H9 (cell line): ENCODE measurements at regions not wholly inside any gene's neighbourhood (a gene's known extent, or its start where the extent isn't known, plus 50 kb on each side); places are given as distances from the start of the nearest gene placed in this dataset.

ENCODE experiments used
- DNase-seq: peaks from one replicate; pipeline ENCODE4 v3.0.0-alpha.2; 2017
- H2AFZ ChIP-seq: one replicate; pipeline ENCODE4 v1.6.1; 2013; ENCODE audit warnings: mild to moderate bottlenecking, low read length, control low read depth, moderate library complexity
- H2AK5ac ChIP-seq: 2 replicates; pipeline ENCODE4 v1.6.1; 2013; ENCODE audit warnings: low read length, control low read depth, mixed read lengths; ENCODE audit not compliant: insufficient read length
- H2BK120ac ChIP-seq: one replicate; pipeline ENCODE4 v1.6.1; 2013; ENCODE audit warnings: low read depth, mild to moderate bottlenecking, low read length, control low read depth, inconsistent platforms; ENCODE audit not compliant: poor library complexity, severe bottlenecking
- H2BK12ac ChIP-seq: 2 replicates; pipeline ENCODE4 v1.6.1; 2013; ENCODE audit warnings: low read length, control low read depth, mixed read lengths, low read depth; ENCODE audit not compliant: insufficient read length
- H2BK15ac ChIP-seq: 2 replicates; pipeline ENCODE4 v1.6.1; 2013; ENCODE audit warnings: low read depth, low read length, control low read depth
- H2BK20ac ChIP-seq: one replicate; pipeline ENCODE4 v1.6.1; 2013; ENCODE audit warnings: low read depth, mild to moderate bottlenecking, low read length, control low read depth, inconsistent platforms; ENCODE audit not compliant: poor library complexity, severe bottlenecking
- H2BK5ac ChIP-seq: 2 replicates; pipeline ENCODE4 v1.6.1; 2013; ENCODE audit warnings: low read length, control low read depth, mixed read lengths; ENCODE audit not compliant: insufficient read length
- H3K14ac ChIP-seq: 2 replicates; pipeline ENCODE4 v1.6.1; 2013; ENCODE audit warnings: low read length, control low read depth; ENCODE audit not compliant: insufficient read depth
- H3K18ac ChIP-seq: 2 replicates; pipeline ENCODE4 v1.6.1; 2013; ENCODE audit warnings: low read depth, mild to moderate bottlenecking, mixed read lengths, low read length, control low read depth; ENCODE audit not compliant: insufficient read length
- H3K23ac ChIP-seq: 2 replicates; pipeline ENCODE4 v1.6.1; 2013; ENCODE audit warnings: low read length, control low read depth, mixed read lengths, low read depth; ENCODE audit not compliant: insufficient read length
- H3K23me2 ChIP-seq: 2 replicates; pipeline ENCODE4 v1.6.1; 2013; ENCODE audit warnings: low read depth, mild to moderate bottlenecking, mixed read lengths, low read length, control low read depth; ENCODE audit not compliant: insufficient read length, poor library complexity, severe bottlenecking
- H3K27ac ChIP-seq: 2 replicates; pipeline ENCODE4 v1.5.1; 2013; ENCODE audit warnings: low read length, control low read depth, mixed read lengths, low read depth; ENCODE audit not compliant: insufficient read length
- H3K27me3 ChIP-seq: 2 replicates; pipeline ENCODE4 v1.6.1; 2013; ENCODE audit warnings: low read length, control low read depth, inconsistent platforms; ENCODE audit not compliant: insufficient read depth
- H3K4ac ChIP-seq: 2 replicates; pipeline ENCODE4 v1.6.1; 2013; ENCODE audit warnings: low read depth, mild to moderate bottlenecking, control low read depth, inconsistent platforms, low read length, moderate library complexity
- H3K4me1 ChIP-seq: 2 replicates; pipeline ENCODE4 v1.6.1; 2013; ENCODE audit warnings: low read length, control low read depth, inconsistent platforms; ENCODE audit not compliant: insufficient read depth
- H3K4me2 ChIP-seq: 2 replicates; pipeline ENCODE4 v1.6.1; 2013; ENCODE audit warnings: low read length, control low read depth, mixed read lengths; ENCODE audit not compliant: insufficient read length, insufficient read depth
- H3K56ac ChIP-seq: 2 replicates; pipeline ENCODE4 v1.6.1; 2013; ENCODE audit warnings: low read depth, mild to moderate bottlenecking, mixed read lengths, low read length, control low read depth; ENCODE audit not compliant: insufficient read length
- H3K79me1 ChIP-seq: 2 replicates; pipeline ENCODE4 v1.6.1; 2013; ENCODE audit warnings: low read depth, mild to moderate bottlenecking, moderate library complexity, low read length, control low read depth, inconsistent platforms; ENCODE audit not compliant: insufficient read depth, poor library complexity, severe bottlenecking
- H3K79me2 ChIP-seq: 2 replicates; pipeline ENCODE4 v1.6.1; 2013; ENCODE audit warnings: low read length, control low read depth, inconsistent platforms; ENCODE audit not compliant: insufficient read depth
- H3K9ac ChIP-seq: 2 replicates; pipeline ENCODE4 v1.6.1; 2013; ENCODE audit warnings: low read length, control low read depth, mixed read lengths; ENCODE audit not compliant: insufficient read length; ENCODE audit errors: extremely low read depth
- H3K9me3 ChIP-seq: one replicate; pipeline ENCODE4 v1.6.1; 2013; ENCODE audit warnings: low read depth, low read length, inconsistent platforms; ENCODE audit not compliant: control insufficient read depth
- H3T11ph ChIP-seq: one replicate; pipeline ENCODE4 v1.6.1; 2013; ENCODE audit warnings: mild to moderate bottlenecking, low read length, control low read depth, inconsistent platforms
- H4K20me1 ChIP-seq: one replicate; pipeline ENCODE4 v1.6.1; 2013; ENCODE audit not compliant: control insufficient read depth, insufficient read length, insufficient read depth
- H4K5ac ChIP-seq: 2 replicates; pipeline ENCODE4 v1.6.1; 2013; ENCODE audit warnings: low read depth, mild to moderate bottlenecking, mixed read lengths, low read length, control low read depth; ENCODE audit not compliant: insufficient read length
- H4K8ac ChIP-seq: replicated peaks from 2 replicates; pipeline ENCODE4 v1.6.1; 2013; ENCODE audit warnings: low read length, control low read depth, mixed read lengths, low read depth; ENCODE audit not compliant: insufficient read length
- H4K91ac ChIP-seq: 2 replicates; pipeline ENCODE4 v1.6.1; 2013; ENCODE audit warnings: low read depth, mild to moderate bottlenecking, moderate library complexity, mixed read lengths, low read length, control low read depth; ENCODE audit not compliant: insufficient read length
- H3K27ac Mint-ChIP-seq, 3 experiments: 2 replicates in 2 of 3; 3 replicates in 1 of 3; pipeline ENCODE4 v1.8.0; 2020 to 2021; ENCODE audit warnings: mixed read lengths in 3 of 3, mild to moderate bottlenecking in 1 of 3, moderate library complexity in 1 of 3
- H3K27me3 Mint-ChIP-seq: 2 replicates; pipeline ENCODE4 v1.8.0; 2021; ENCODE audit warnings: low read depth, mild to moderate bottlenecking, moderate library complexity, mixed read lengths
- H3K36me3 Mint-ChIP-seq, 3 experiments: 2 replicates in 2 of 3; 3 replicates in 1 of 3; pipeline ENCODE4 v1.8.0; 2020 to 2021; ENCODE audit warnings: low read depth in 3 of 3, mixed read lengths in 3 of 3; ENCODE audit not compliant: insufficient read depth in 1 of 3
- H3K4me1 Mint-ChIP-seq, 2 experiments: 2 replicates each; pipeline ENCODE4 v1.8.0; 2020; ENCODE audit warnings: mixed read lengths in 2 of 2
- H3K4me3 Mint-ChIP-seq, 2 experiments: 2 replicates in 1 of 2; 3 replicates in 1 of 2; pipeline ENCODE4 v1.8.0; 2020 to 2021; ENCODE audit warnings: mild to moderate bottlenecking in 2 of 2, mixed read lengths in 2 of 2, moderate library complexity in 1 of 2
- H3K9me3 Mint-ChIP-seq, 2 experiments: 2 replicates in 1 of 2; 3 replicates in 1 of 2; pipeline ENCODE4 v1.8.0; 2020; ENCODE audit warnings: mild to moderate bottlenecking in 2 of 2, mixed read lengths in 2 of 2, moderate library complexity in 1 of 2
- CTCF ChIP-seq: fragments of 200-600 bp; sonication (generic); conservative IDR thresholded peaks from 3 replicates; pipeline ENCODE4 v1.8.0; 2021; ENCODE audit warnings: antibody characterized with exemption, mild to moderate bottlenecking
- WGBS: extraction: QIAGEN DNeasy Blood & Tissue Kit; methylation state at CpG from one replicate; pipeline ENCODE4 v1.1.7; 2013; ENCODE audit warnings: missing lambda C conversion rate, low lambda C conversion rate, mixed read lengths; ENCODE audit not compliant: insufficient read length; ENCODE audit errors: extremely low coverage; 5-methylcytosine and 5-hydroxymethylcytosine counted together

DNA sequence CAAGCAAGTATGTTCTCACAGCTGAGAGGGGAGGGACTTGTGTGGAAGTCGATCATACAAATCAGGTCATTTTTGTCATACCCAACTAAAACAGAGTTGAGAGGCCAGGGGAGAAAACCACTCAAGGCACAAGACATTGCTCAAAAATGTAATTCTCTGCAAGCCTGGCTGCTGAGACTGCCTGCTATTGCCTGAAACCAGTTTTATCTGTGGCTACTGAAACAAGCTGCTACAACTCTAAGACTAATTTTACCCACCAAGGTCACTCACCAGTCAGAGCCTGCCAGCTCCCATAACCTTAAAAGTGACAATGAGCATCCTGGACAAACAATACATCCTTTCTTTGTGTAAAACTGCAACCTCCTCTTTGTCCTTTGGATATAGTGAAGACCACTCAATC lies 54.1 kb upstream of the CST7 start:
- H3K14ac ChIP-seq: no peak overlapping the region
- no peak overlapping the region for H2AK5ac ChIP-seq
- H3K27ac Mint-ChIP-seq: no peak overlapping the region
- DNase-seq: no peak
- no peak overlapping the region for H2BK120ac ChIP-seq
- no peak overlapping the region for H2BK20ac ChIP-seq
- no peak overlapping the region for H4K8ac ChIP-seq
- H2BK5ac ChIP-seq: no peak overlapping the region
- H3K27me3 Mint-ChIP-seq: peaks cover 4% of the 10 kb centered on the region
- H3K9me3 ChIP-seq: peaks cover 19% of the 10 kb centered on the region
- peaks cover 8 to 16% (median 15%) of the 10 kb centered on the region in 3 experiments for H3K36me3 Mint-ChIP-seq
- H3K4me2 ChIP-seq: no peak overlapping the region
- H4K91ac ChIP-seq: no peak overlapping the region
- H3K4me3 Mint-ChIP-seq: no peak overlapping the region
- H3K9me3 Mint-ChIP-seq: peaks cover 32 to 36% of the 10 kb centered on the region in 2 experiments
- H2BK15ac ChIP-seq: no peak overlapping the region
- H3K4me1 ChIP-seq: no peaks in the 10 kb centered on the region
- no peaks in the 10 kb centered on the region for H3K4me1 Mint-ChIP-seq
- no peak overlapping the region for H3K27ac ChIP-seq
- no peak for TF ChIP-seq CTCF
- H3K23me2 ChIP-seq: no peaks in the 10 kb centered on the region
- no peak overlapping the region for H3K9ac ChIP-seq
- no peak overlapping the region for H3K56ac ChIP-seq
- H4K5ac ChIP-seq: no peak overlapping the region
- no peak overlapping the region for H2AFZ ChIP-seq
- H3K23ac ChIP-seq: no peak overlapping the region
- H3K4ac ChIP-seq: no peak overlapping the region
- no peak overlapping the region for H3T11ph ChIP-seq
- no peaks in the 10 kb centered on the region for H4K20me1 ChIP-seq
- H3K79me2 ChIP-seq: no peaks in the 10 kb centered on the region
- H3K79me1 ChIP-seq: no peaks in the 10 kb centered on the region
- H2BK12ac ChIP-seq: no peak overlapping the region
- no peak overlapping the region for H3K18ac ChIP-seq
- WGBS: no CpG with 5 or more reads among the region's 1 CpG
- H3K27me3 ChIP-seq: no peaks in the 10 kb centered on the region
